Motor neuron (in vitro differentiated cells): ENCODE measurements at regions not wholly inside any gene's neighbourhood (a gene's known extent, or its start where the extent isn't known, plus 50 kb on each side); places are given as distances from the start of the nearest gene placed in this dataset.
"Not testable (repeated sequence)": the region's sequence is repeated elsewhere in the genome, so short reads cannot be mapped to it uniquely, and the experiment has no call there.

ENCODE experiments used
- ATAC-seq, 8 experiments: fragments of 200-7000 bp; cut with Tn5 transposase; replicated peaks in 6 of 8; 2 replicates each; pipeline ENCODE4 v1.8.0; 2021; ENCODE audit warnings: mild to moderate bottlenecking in 8 of 8, moderate library complexity in 8 of 8
- H3K27ac ChIP-seq, 2 donors: fragments of 250-450 bp; sonication (Bioruptor Pico); 2 replicates each; pipeline ENCODE4 v1.9.0; 2021; ENCODE audit warnings: antibody characterized with exemption in 2 of 2, mild to moderate bottlenecking in 2 of 2, moderate library complexity in 1 of 2
- H3K4me1 ChIP-seq, 2 donors: fragments of 250-450 bp; sonication (Bioruptor Pico); replicated peaks in 1 of 2; 2 replicates each; pipeline ENCODE4 v1.6.1; 2021; ENCODE audit warnings: antibody characterized with exemption in 2 of 2, mild to moderate bottlenecking in 2 of 2, moderate library complexity in 1 of 2
- H3K4me3 ChIP-seq, 5 donors: fragments of 250-450 bp; sonication (Bioruptor Pico); 2 replicates each; pipeline ENCODE4 v1.9.0; 2021; ENCODE audit warnings: antibody characterized with exemption in 5 of 5, mild to moderate bottlenecking in 5 of 5, moderate library complexity in 4 of 5
- WGBS, 10 experiments: fragments of 450-650 bp; shearing (Covaris generic); methylation state at CpG; one replicate each; pipeline ENCODE4 v1.0.0; 2022; 5-methylcytosine and 5-hydroxymethylcytosine counted together
- in situ Hi-C, 9 experiments: fragments of 400-800 bp; cut with MboI; loops; one replicate each; pipeline ENCODE4 v1.15.0; 2021; ENCODE audit warnings: low sequenced_read_pairs in 9 of 9, low pct_unique_long_range_greater_than_20kb in 2 of 9; ENCODE audit not compliant: unreplicated experiment in 9 of 9

GRCh38 chr3:26141296-26141695 lies 351.4 kb downstream of the OXSM start:
- no peak overlapping the region for H3K4me3 ChIP-seq
- WGBS, 10 experiments = 0 to 78% (median 33%) methylated on average over 1 of the region's 1 CpG; no CpG with 5 or more reads in 3 of the 10 experiments
- ATAC-seq = no peak
- in situ Hi-C loops = no loop called here
- H3K27ac ChIP-seq = no peak overlapping the region
- H3K4me1 ChIP-seq = no peaks in the 10 kb centered on the region

GRCh38 chr3:26145769-26146168 lies 355.9 kb downstream of the OXSM start:
- H3K4me3 ChIP-seq = no peak overlapping the region
- no peak for ATAC-seq
- WGBS, 10 experiments = 0 to 70% (median 53%) methylated on average over 1 to 3 of the region's 3 CpGs
- H3K27ac ChIP-seq = no peak overlapping the region
- in situ Hi-C loops = no loop called here
- H3K4me1 ChIP-seq = no peaks in the 10 kb centered on the region

GRCh38 chr3:26157428-26157827 lies 367.5 kb downstream of the OXSM start:
- H3K4me3 ChIP-seq, H3K27ac ChIP-seq, ATAC-seq, H3K4me1 ChIP-seq, in situ Hi-C loops: not testable (repeated sequence)
- 0 to 100% (median 71%) methylated on average over 1 to 3 of the region's 4 CpGs; no CpG with 5 or more reads in 3 of the 10 experiments for WGBS, 10 experiments

GRCh38 chr3:26171006-26171405 lies 381.1 kb downstream of the OXSM start:
- Histone ChIP-seq H3K27ac (no peak overlapping the region), H3K4me1 (no peaks in the 10 kb centered on the region), H3K4me3 (no peak overlapping the region)
- ATAC-seq = no peak
- in situ Hi-C loops = no loop called here

- no peak overlapping the region for H3K4me3 ChIP-seq
- in situ Hi-C loops = no loop called here
- H3K27ac ChIP-seq = no peak overlapping the region
- H3K4me1 ChIP-seq = no peaks in the 10 kb centered on the region
- ATAC-seq = no peak
- 0 to 100% (median 29%) methylated on average over 1 of the region's 1 CpG; no CpG with 5 or more reads in 6 of the 10 experiments for WGBS, 10 experiments
These were observed 401.7 kb downstream of the OXSM start for GRCh38 chr3:26191556-26191955.

GRCh38 chr3:26193558-26193957 lies 403.7 kb downstream of the OXSM start:
- Histone ChIP-seq H3K4me1 (no peaks in the 10 kb centered on the region), H3K27ac (no peak overlapping the region), H3K4me3 (no peak overlapping the region)
- ATAC-seq = no peak
- 0 to 100% (median 61%) methylated on average over 1 to 3 of the region's 3 CpGs for WGBS, 10 experiments
- in situ Hi-C loops = no loop called here

GRCh38 chr3:26196781-26197180 lies 406.9 kb downstream of the OXSM start:
- ATAC-seq = no peak
- Histone ChIP-seq H3K27ac (no peak overlapping the region), H3K4me1 (no peaks in the 10 kb centered on the region), H3K4me3 (no peak overlapping the region)
- in situ Hi-C loops = no loop called here

- no peaks in the 10 kb centered on the region for H3K4me1 ChIP-seq
- in situ Hi-C loops = no loop called here
- 0 to 100% (median 58%) methylated on average over 1 to 2 of the region's 2 CpGs; no CpG with 5 or more reads in 2 of the 10 experiments for WGBS, 10 experiments
- ATAC-seq = no peak
- no peak overlapping the region for H3K4me3 ChIP-seq
- no peak overlapping the region for H3K27ac ChIP-seq
These were observed 408.7 kb downstream of the OXSM start for GRCh38 chr3:26198609-26199008.

GRCh38 chr3:26202169-26202568 lies 412.3 kb downstream of the OXSM start:
- ATAC-seq = no peak
- Histone ChIP-seq H3K4me3 (no peak overlapping the region), H3K27ac (no peak overlapping the region), H3K4me1 (no peaks in the 10 kb centered on the region)
- 0 to 61% (median 25%) methylated on average over 1 to 3 of the region's 3 CpGs; no CpG with 5 or more reads in 3 of the 10 experiments for WGBS, 10 experiments
- in situ Hi-C loops = no loop called here

GRCh38 chr3:26205475-26205874 lies 415.6 kb downstream of the OXSM start:
- no peak for ATAC-seq
- Histone ChIP-seq H3K4me1 (no peaks in the 10 kb centered on the region), H3K27ac (no peak overlapping the region), H3K4me3 (no peak overlapping the region)
- in situ Hi-C loops = no loop called here
- 0 to 100% (median 45%) methylated on average over 1 of the region's 1 CpG; no CpG with 5 or more reads in 4 of the 10 experiments for WGBS, 10 experiments

- no peak for ATAC-seq
- Histone ChIP-seq H3K27ac (no peak overlapping the region), H3K4me3 (no peak overlapping the region), H3K4me1 (no peaks in the 10 kb centered on the region)
- WGBS, 10 experiments = 0 to 74% (median 63%) methylated on average over 1 to 4 of the region's 4 CpGs; no CpG with 5 or more reads in 1 of the 10 experiments
- in situ Hi-C loops = no loop called here
These were observed 414.4 kb upstream of the LRRC3B start for GRCh38 chr3:26208201-26208600.

- in situ Hi-C loops = no loop called here
- ATAC-seq = no peak
These were observed 392.8 kb upstream of the LRRC3B start for GRCh38 chr3:26229801-26230200.

GRCh38 chr3:26233374-26233773 lies 389.2 kb upstream of the LRRC3B start:
- WGBS, 10 experiments = 9 to 82% (median 44%) methylated on average over 1 to 4 of the region's 4 CpGs; no CpG with 5 or more reads in 2 of the 10 experiments
- Histone ChIP-seq H3K4me1 (no peaks in the 10 kb centered on the region), H3K4me3 (no peak overlapping the region), H3K27ac (no peak overlapping the region)
- no peak for ATAC-seq
- in situ Hi-C loops = no loop called here

More at GRCh38 chr3:26229801-26230200, 392.8 kb upstream of the LRRC3B start:
- H3K4me1 ChIP-seq = no peaks in the 10 kb centered on the region
- 0 to 100% (median 30%) methylated on average over 1 to 2 of the region's 2 CpGs; no CpG with 5 or more reads in 5 of the 10 experiments for WGBS, 10 experiments
- H3K4me3 ChIP-seq = no peak overlapping the region
- H3K27ac ChIP-seq = no peak overlapping the region

GRCh38 chr3:26236531-26236930 lies 386.0 kb upstream of the LRRC3B start:
- in situ Hi-C loops = no loop called here
- Histone ChIP-seq H3K4me1 (no peaks in the 10 kb centered on the region), H3K27ac (no peak overlapping the region), H3K4me3 (no peak overlapping the region)
- ATAC-seq = peak in 1 of 8 experiments; percentile 24
- 0 to 92% (median 70%) methylated on average over 1 to 2 of the region's 2 CpGs; no CpG with 5 or more reads in 1 of the 10 experiments for WGBS, 10 experiments
